ENCODE measurements at regions not wholly inside any gene's neighbourhood (a gene's known extent, or its start where the extent isn't known, plus 50 kb on each side); places are given as distances from the start of the nearest gene placed in this dataset.

GRCh38 chr1:116255486-116256285, 117.4 kb upstream of the ATP1A1 start:
- Histone ChIP-seq H4K8ac (ENCODE audit: low read depth, low read length) (no peak overlapping the region), H3K27ac (ENCODE audit: low read depth, low read length) (no peak overlapping the region), H3K4me1 (ENCODE audit: control insufficient read depth, low read depth, low read length) (peaks cover 7% of the 10 kb centered on the region), H2BK5ac (ENCODE audit: low read length) (no peak overlapping the region), H2BK120ac (ENCODE audit: low read depth, low read length) (no peak overlapping the region), H4K5ac (ENCODE audit: low read length) (no peak overlapping the region), H3K56ac (ENCODE audit: low read length) (no peak overlapping the region), H2BK15ac (replicated peaks; ENCODE audit: low read depth) (no peak overlapping the region), H3K23ac (ENCODE audit: low read length) (no peak overlapping the region), H3K4me2 (ENCODE audit: low read length) (no peak overlapping the region), H3K4ac (ENCODE audit: low read depth, low read length) (no peak overlapping the region), H3K36me3 (ENCODE audit: control insufficient read depth, insufficient read depth, low read length) (no peaks in the 10 kb centered on the region), H3K9ac (ENCODE audit: low read length) (no peak overlapping the region), H3K18ac (ENCODE audit: low read length) (no peak overlapping the region), H3K4me3 (ENCODE audit: low read length) (no peak overlapping the region), H3K79me1 (ENCODE audit: low read length) (no peaks in the 10 kb centered on the region), H3K79me2 (ENCODE audit: control insufficient read depth, insufficient read depth, low read length) (no peaks in the 10 kb centered on the region), H2AK5ac (ENCODE audit: low read length) (no peak overlapping the region), H3K27me3 (ENCODE audit: insufficient read depth, low read length, poor library complexity) (no peaks in the 10 kb centered on the region)
- no peak for DNase-seq
- WGBS (ENCODE audit: extremely low coverage, insufficient coverage, low lambda C conversion rate), result no CpG with 5 or more reads among the region's 6 CpGs

DNA sequence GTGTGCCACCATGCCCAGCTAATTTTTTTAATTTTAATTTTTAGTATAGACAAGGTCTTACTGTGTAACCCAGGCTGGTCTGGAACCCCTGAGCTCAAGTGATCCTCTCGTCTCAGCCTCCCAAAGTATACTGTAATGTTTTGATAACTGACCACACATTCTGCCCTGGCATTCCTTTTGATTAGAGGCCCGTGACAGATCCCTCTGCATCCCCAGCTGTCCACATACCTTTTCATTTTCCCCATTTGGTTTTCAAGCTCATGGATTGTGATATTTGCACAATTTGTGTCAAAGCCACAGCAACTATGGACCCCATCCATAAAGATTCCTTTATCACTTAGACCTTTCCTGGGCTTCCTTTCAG, 116.8 kb upstream of the ATP1A1 start:
- Histone ChIP-seq H3K27ac (ENCODE audit: low read depth, low read length) (no peak overlapping the region), H2AK5ac (ENCODE audit: low read length) (no peak overlapping the region), H3K56ac (ENCODE audit: low read length) (no peak overlapping the region), H3K18ac (ENCODE audit: low read length) (no peak overlapping the region), H3K4me1 (ENCODE audit: control insufficient read depth, low read depth, low read length) (peaks cover 12% of the 10 kb centered on the region), H3K79me2 (ENCODE audit: control insufficient read depth, insufficient read depth, low read length) (no peaks in the 10 kb centered on the region), H3K9ac (ENCODE audit: low read length) (no peak overlapping the region), H3K27me3 (ENCODE audit: insufficient read depth, low read length, poor library complexity) (no peaks in the 10 kb centered on the region), H3K79me1 (ENCODE audit: low read length) (no peaks in the 10 kb centered on the region), H3K4me2 (ENCODE audit: low read length) (no peak overlapping the region), H3K36me3 (ENCODE audit: control insufficient read depth, insufficient read depth, low read length) (no peaks in the 10 kb centered on the region), H2BK120ac (ENCODE audit: low read depth, low read length) (no peak overlapping the region), H4K5ac (ENCODE audit: low read length) (no peak overlapping the region), H2BK5ac (ENCODE audit: low read length) (no peak overlapping the region), H2BK15ac (replicated peaks; ENCODE audit: low read depth) (no peak overlapping the region), H3K23ac (ENCODE audit: low read length) (no peak overlapping the region), H3K4me3 (ENCODE audit: low read length) (no peak overlapping the region), H3K4ac (ENCODE audit: low read depth, low read length) (no peak overlapping the region), H4K8ac (ENCODE audit: low read depth, low read length) (no peak overlapping the region)
- no peak for DNase-seq
- no CpG with 5 or more reads among the region's 2 CpGs for WGBS (ENCODE audit: extremely low coverage, insufficient coverage, low lambda C conversion rate)

- Histone ChIP-seq H3K36me3 (ENCODE audit: control insufficient read depth, insufficient read depth, low read length) (no peaks in the 10 kb centered on the region), H3K4me2 (ENCODE audit: low read length) (no peak overlapping the region), H3K56ac (ENCODE audit: low read length) (no peak overlapping the region), H3K18ac (ENCODE audit: low read length) (no peak overlapping the region), H2BK5ac (ENCODE audit: low read length) (no peak overlapping the region), H3K79me1 (ENCODE audit: low read length) (no peaks in the 10 kb centered on the region), H4K5ac (ENCODE audit: low read length) (no peak overlapping the region), H3K79me2 (ENCODE audit: control insufficient read depth, insufficient read depth, low read length) (no peaks in the 10 kb centered on the region), H3K27ac (ENCODE audit: low read depth, low read length) (no peak overlapping the region), H3K4ac (ENCODE audit: low read depth, low read length) (no peak overlapping the region), H2BK15ac (replicated peaks; ENCODE audit: low read depth) (no peak overlapping the region), H3K4me1 (ENCODE audit: control insufficient read depth, low read depth, low read length) (peaks cover 12% of the 10 kb centered on the region), H3K9ac (ENCODE audit: low read length) (no peak overlapping the region), H4K8ac (ENCODE audit: low read depth, low read length) (no peak overlapping the region), H3K23ac (ENCODE audit: low read length) (no peak overlapping the region), H3K27me3 (ENCODE audit: insufficient read depth, low read length, poor library complexity) (no peaks in the 10 kb centered on the region), H2BK120ac (ENCODE audit: low read depth, low read length) (no peak overlapping the region), H2AK5ac (ENCODE audit: low read length) (no peak overlapping the region), H3K4me3 (ENCODE audit: low read length) (no peak overlapping the region)
- WGBS (ENCODE audit: extremely low coverage, insufficient coverage, low lambda C conversion rate), result no CpG with 5 or more reads among the region's 3 CpGs
- DNase-seq, result no peak
Observed at GRCh38 chr1:116256875-116257274, 116.2 kb upstream of the ATP1A1 start.

GRCh38 chr1:116257341-116257767, 115.7 kb upstream of the ATP1A1 start:
- no peak overlapping the region for H3K56ac ChIP-seq (ENCODE audit: low read length)
- no peak overlapping the region for H3K4me2 ChIP-seq (ENCODE audit: low read length)
- no peak overlapping the region for H4K8ac ChIP-seq (ENCODE audit: low read depth, low read length)
- H3K4me1 ChIP-seq (ENCODE audit: control insufficient read depth, low read depth, low read length), result peaks cover 12% of the 10 kb centered on the region
- H3K4me3 ChIP-seq (ENCODE audit: low read length), result no peak overlapping the region
- no peak overlapping the region for H3K9ac ChIP-seq (ENCODE audit: low read length)
- H3K18ac ChIP-seq (ENCODE audit: low read length), result no peak overlapping the region
- H3K23ac ChIP-seq (ENCODE audit: low read length), result no peak overlapping the region
- H2BK5ac ChIP-seq (ENCODE audit: low read length), result no peak overlapping the region
- no CpG with 5 or more reads among the region's 3 CpGs for whole genome bisulfite sequencing (ENCODE audit: extremely low coverage, insufficient coverage, low lambda C conversion rate)
- H3K79me1 ChIP-seq (ENCODE audit: low read length), result no peaks in the 10 kb centered on the region
- no peak overlapping the region for H2BK120ac ChIP-seq (ENCODE audit: low read depth, low read length)
- H3K36me3 ChIP-seq (ENCODE audit: control insufficient read depth, insufficient read depth, low read length), result no peaks in the 10 kb centered on the region
- no peak overlapping the region for H3K4ac ChIP-seq (ENCODE audit: low read depth, low read length)
- no peaks in the 10 kb centered on the region for H3K79me2 ChIP-seq (ENCODE audit: control insufficient read depth, insufficient read depth, low read length)
- no peak for DNase-seq
- no peak overlapping the region for H3K27ac ChIP-seq (ENCODE audit: low read depth, low read length)
- no peaks in the 10 kb centered on the region for H3K27me3 ChIP-seq (ENCODE audit: insufficient read depth, low read length, poor library complexity)
- H2AK5ac ChIP-seq (ENCODE audit: low read length), result no peak overlapping the region
- no peak overlapping the region for H4K5ac ChIP-seq (ENCODE audit: low read length)
- no peak overlapping the region for H2BK15ac ChIP-seq (replicated peaks; ENCODE audit: low read depth)

DNA sequence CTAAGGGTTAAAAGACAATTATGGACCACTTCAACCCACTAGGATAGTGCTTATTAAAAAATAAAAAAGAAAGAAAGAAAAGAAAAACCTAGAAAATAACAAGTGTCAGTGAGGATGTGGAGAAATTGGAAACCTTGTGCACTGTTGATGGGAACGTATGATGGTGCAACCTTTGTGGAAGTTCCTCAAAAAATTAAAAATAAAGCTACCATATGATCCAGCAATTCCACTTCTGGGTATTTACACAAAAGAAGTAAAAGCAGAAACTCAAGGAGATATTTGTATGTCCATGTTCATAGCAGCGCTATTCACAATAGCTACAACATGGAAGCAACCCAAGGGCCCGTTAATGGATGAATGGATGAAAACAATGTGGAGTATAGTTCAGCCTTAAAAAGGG, 115.2 kb upstream of the ATP1A1 start:
- Histone ChIP-seq H4K8ac (ENCODE audit: low read depth, low read length) (no peak overlapping the region), H3K23ac (ENCODE audit: low read length) (no peak overlapping the region), H3K9ac (ENCODE audit: low read length) (no peak overlapping the region), H3K4ac (ENCODE audit: low read depth, low read length) (no peak overlapping the region), H2BK5ac (ENCODE audit: low read length) (no peak overlapping the region), H3K4me1 (ENCODE audit: control insufficient read depth, low read depth, low read length) (peaks cover 12% of the 10 kb centered on the region), H2BK120ac (ENCODE audit: low read depth, low read length) (no peak overlapping the region), H3K4me3 (ENCODE audit: low read length) (no peak overlapping the region), H3K79me2 (ENCODE audit: control insufficient read depth, insufficient read depth, low read length) (no peaks in the 10 kb centered on the region), H2BK15ac (replicated peaks; ENCODE audit: low read depth) (no peak overlapping the region), H2AK5ac (ENCODE audit: low read length) (no peak overlapping the region), H4K5ac (ENCODE audit: low read length) (no peak overlapping the region), H3K79me1 (ENCODE audit: low read length) (no peaks in the 10 kb centered on the region), H3K18ac (ENCODE audit: low read length) (no peak overlapping the region), H3K36me3 (ENCODE audit: control insufficient read depth, insufficient read depth, low read length) (no peaks in the 10 kb centered on the region), H3K56ac (ENCODE audit: low read length) (no peak overlapping the region), H3K27ac (ENCODE audit: low read depth, low read length) (no peak overlapping the region), H3K4me2 (ENCODE audit: low read length) (no peak overlapping the region), H3K27me3 (ENCODE audit: insufficient read depth, low read length, poor library complexity) (no peaks in the 10 kb centered on the region)
- no CpG with 5 or more reads among the region's 3 CpGs for WGBS (ENCODE audit: extremely low coverage, insufficient coverage, low lambda C conversion rate)
- no peak for DNase-seq

Data from mesendoderm (in vitro differentiated cells).